DND-41 (cell line): ENCODE measurements at regions not wholly inside any gene's neighbourhood (a gene's known extent, or its start where the extent isn't known, plus 50 kb on each side); places are given as distances from the start of the nearest gene placed in this dataset.

Experiments
- ATAC-seq: fragments of 200-7000 bp; cut with Tn5 transposase; 3 replicates; pipeline ENCODE4 v1.9.1; 2021; ENCODE audit warnings: low read depth; ENCODE audit not compliant: insufficient read depth
- DNase-seq: peaks from one replicate; pipeline ENCODE4 v3.0.0-alpha.2; 2020
- H2AFZ ChIP-seq: 2 replicates; pipeline ENCODE4 v1.6.0; 2012; ENCODE audit warnings: low read depth, low read length
- H3K27ac ChIP-seq: 2 replicates; pipeline ENCODE4 v1.5.1; 2012; ENCODE audit warnings: low read length, inconsistent platforms
- H3K27me3 ChIP-seq: fragments of 200-600 bp; sonication (generic); 2 replicates; pipeline ENCODE4 v1.6.0; 2012; ENCODE audit warnings: low read length, mild to moderate bottlenecking, inconsistent platforms; ENCODE audit not compliant: insufficient read depth, poor library complexity
- H3K36me3 ChIP-seq: 2 replicates; pipeline ENCODE4 v1.5.1; 2012; ENCODE audit warnings: low read length, inconsistent platforms; ENCODE audit not compliant: insufficient read depth
- H3K4me1 ChIP-seq: 2 replicates; pipeline ENCODE4 v1.5.1; 2012; ENCODE audit warnings: mild to moderate bottlenecking, low read length; ENCODE audit not compliant: insufficient read depth
- H3K4me2 ChIP-seq: 2 replicates; pipeline ENCODE4 v1.6.0; 2012; ENCODE audit warnings: mild to moderate bottlenecking, moderate library complexity, low read length, inconsistent platforms; ENCODE audit not compliant: insufficient read depth
- H3K4me3 ChIP-seq, 2 experiments: fragments of 200-600 bp in 1 of 2; shearing (Covaris generic) in 1 of 2; 2 replicates each; pipeline ENCODE4 v1.5.1; 2012 to 2016; ENCODE audit warnings: inconsistent platforms in 2 of 2, low read length in 2 of 2, mild to moderate bottlenecking in 2 of 2, low read depth in 1 of 2, moderate library complexity in 1 of 2
- H3K79me2 ChIP-seq: 2 replicates; pipeline ENCODE4 v1.6.0; 2012; ENCODE audit warnings: low read length, inconsistent platforms; ENCODE audit not compliant: insufficient read depth
- H3K9ac ChIP-seq: 2 replicates; pipeline ENCODE4 v1.6.0; 2012; ENCODE audit warnings: low read depth, mild to moderate bottlenecking, inconsistent platforms, low read length, moderate library complexity
- H3K9me3 ChIP-seq: 2 replicates; pipeline ENCODE4 v1.5.1; 2012; ENCODE audit warnings: low read length, moderate library complexity, mild to moderate bottlenecking, inconsistent platforms; ENCODE audit not compliant: insufficient read depth, severe bottlenecking
- H4K20me1 ChIP-seq: 2 replicates; pipeline ENCODE4 v1.6.0; 2012; ENCODE audit warnings: low read length; ENCODE audit not compliant: insufficient read depth
- CTCF ChIP-seq: IDR thresholded peaks from 2 replicates; pipeline ENCODE4 v1.5.1; 2012; ENCODE audit warnings: borderline replicate concordance, low read length, moderate library complexity, mild to moderate bottlenecking; ENCODE audit not compliant: poor library complexity, severe bottlenecking; ENCODE audit errors: extremely low read depth
- EZH2 ChIP-seq: IDR thresholded peaks from 3 replicates; pipeline ENCODE4 v1.6.1; 2012; ENCODE audit warnings: borderline replicate concordance, low read depth, mild to moderate bottlenecking, moderate library complexity, low read length, inconsistent platforms; ENCODE audit not compliant: severe bottlenecking

GRCh38 chr16:73549984-73550631, 502.2 kb upstream of the ZFHX3 start:
- H4K20me1 ChIP-seq, result no peaks in the 10 kb centered on the region
- H3K4me3 ChIP-seq, result no peak overlapping the region
- H2AFZ ChIP-seq, result no peak overlapping the region
- H3K79me2 ChIP-seq, result no peaks in the 10 kb centered on the region
- no peaks in the 10 kb centered on the region for H3K4me1 ChIP-seq
- no peak for ATAC-seq
- no peaks in the 10 kb centered on the region for H3K9me3 ChIP-seq
- TF ChIP-seq CTCF, result no peak
- TF ChIP-seq EZH2, result no peak
- peaks cover 31% of the 10 kb centered on the region for H3K27me3 ChIP-seq
- H3K36me3 ChIP-seq, result no peaks in the 10 kb centered on the region
- H3K4me2 ChIP-seq, result no peak overlapping the region
- no peak for DNase-seq
- no peak overlapping the region for H3K9ac ChIP-seq
- H3K27ac ChIP-seq, result no peak overlapping the region

DNA sequence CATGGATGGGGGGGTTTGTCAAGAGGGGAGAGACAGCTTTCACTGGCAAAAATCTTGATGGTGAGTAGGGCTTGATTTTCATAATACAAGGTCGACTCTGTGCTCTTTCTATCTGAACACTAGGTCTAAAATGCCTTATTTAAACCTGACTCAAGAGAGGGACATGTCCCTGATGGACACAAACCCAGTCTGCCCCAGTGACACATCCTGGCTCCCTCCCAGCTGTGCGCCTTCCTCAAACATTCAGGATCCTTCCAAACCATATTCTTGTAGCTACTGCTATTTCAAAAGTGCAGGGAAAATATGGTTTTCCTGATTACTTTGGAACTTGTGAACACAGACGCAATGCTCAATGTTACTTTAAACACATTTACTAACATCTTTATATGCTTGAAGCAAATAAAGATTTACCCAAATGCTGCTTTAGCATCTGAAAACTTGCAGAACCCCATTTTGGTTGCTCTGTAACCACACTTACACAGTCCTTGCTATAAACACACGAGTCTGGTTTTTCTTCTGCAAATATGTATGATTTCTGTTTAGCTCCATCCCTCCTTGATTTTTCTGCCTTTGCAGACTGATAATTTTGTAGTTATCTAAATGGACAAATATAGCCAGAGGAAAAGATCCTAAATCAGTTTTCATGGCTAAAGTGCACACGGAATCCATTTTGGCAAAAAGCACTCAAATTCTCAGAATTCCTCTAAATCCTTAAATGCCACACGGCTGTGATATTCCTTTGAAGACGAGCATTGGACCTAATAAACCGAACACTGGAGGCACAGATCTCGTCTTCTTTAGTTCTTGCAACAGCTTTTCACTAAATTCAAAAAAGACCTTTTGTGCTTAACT, 499.9 kb upstream of the ZFHX3 start:
- no peak for ATAC-seq

DNA sequence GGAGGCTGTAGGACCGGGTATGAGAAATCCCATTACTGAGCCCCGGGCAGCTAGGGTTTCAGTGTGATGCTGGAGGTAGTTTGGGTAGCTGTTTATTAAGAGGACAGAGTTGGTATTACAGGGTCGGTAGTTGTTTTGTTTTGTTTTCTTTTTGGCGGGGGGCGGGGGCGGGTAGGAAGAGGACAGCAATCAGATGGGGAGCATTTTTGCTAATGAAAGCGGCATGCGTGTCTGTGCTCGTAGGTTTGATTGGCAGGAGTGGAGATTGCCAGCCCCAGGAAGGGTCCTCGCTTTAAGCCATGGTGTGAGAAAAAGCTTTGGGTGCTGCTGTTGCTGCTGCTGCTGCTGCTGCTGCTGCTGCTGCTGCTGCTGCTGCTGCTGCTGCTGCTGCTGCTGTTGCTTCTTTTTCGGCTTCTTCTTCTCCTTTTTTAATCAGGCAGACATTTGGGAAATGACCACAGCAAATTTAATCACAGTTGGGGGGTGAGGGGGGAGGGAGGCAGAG, 498.5 kb upstream of the ZFHX3 start:
- Histone ChIP-seq H3K4me2 (no peak overlapping the region), H3K4me1 (no peaks in the 10 kb centered on the region), H3K79me2 (no peaks in the 10 kb centered on the region), H3K9me3 (no peaks in the 10 kb centered on the region), H3K4me3 (no peak overlapping the region), H3K27ac (no peak overlapping the region), H3K27me3 (peaks cover 48% of the 10 kb centered on the region), H2AFZ (no peak overlapping the region), H3K9ac (no peak overlapping the region), H3K36me3 (no peaks in the 10 kb centered on the region), H4K20me1 (no peaks in the 10 kb centered on the region)
- TF ChIP-seq EZH2, result no peak
- no peak for TF ChIP-seq CTCF
- no peak for DNase-seq
- ATAC-seq, result no peak

More for the DNA sequence above, 499.9 kb upstream of the ZFHX3 start:
- Histone ChIP-seq H3K9me3 (no peaks in the 10 kb centered on the region), H3K4me1 (no peaks in the 10 kb centered on the region), H2AFZ (no peak overlapping the region), H3K36me3 (no peaks in the 10 kb centered on the region), H3K4me3 (no peak overlapping the region), H3K9ac (no peak overlapping the region), H3K79me2 (no peaks in the 10 kb centered on the region), H3K4me2 (no peak overlapping the region), H4K20me1 (no peaks in the 10 kb centered on the region), H3K27me3 (peaks cover 50% of the 10 kb centered on the region), H3K27ac (no peak overlapping the region)
- TF ChIP-seq EZH2, result no peak
- TF ChIP-seq CTCF, result no peak
- DNase-seq, result no peak
